ENCODE measurements at regions not wholly inside any gene's neighbourhood (a gene's known extent, or its start where the extent isn't known, plus 50 kb on each side); places are given as distances from the start of the nearest gene placed in this dataset.

DNA sequence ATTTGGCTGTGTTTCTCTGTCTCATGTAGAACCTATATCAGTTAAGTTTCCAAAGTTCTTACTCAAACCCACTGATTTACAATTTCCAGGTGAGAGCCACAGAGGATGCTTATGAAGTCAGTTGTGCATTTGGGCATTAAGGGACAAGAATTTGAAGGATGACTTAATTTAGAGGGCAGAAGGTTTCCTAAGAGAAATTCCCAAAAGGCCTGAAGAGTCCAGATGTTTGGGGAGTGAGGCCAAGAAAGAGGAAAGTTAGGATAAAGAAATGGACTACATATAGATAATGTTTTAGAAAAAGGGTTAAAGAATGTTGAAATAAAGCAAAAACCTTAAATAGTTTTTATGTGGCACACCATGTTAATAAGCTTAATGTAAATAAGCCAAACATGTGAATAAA lies 338.7 kb upstream of the GRM7 start:
- Histone ChIP-seq H3K9me1 (replicated peaks; ENCODE audit: control insufficient read depth, extremely low read depth, insufficient read depth, low read length) (no peaks in the 10 kb centered on the region), H3K4me2 (ENCODE audit: insufficient read depth, low read length) (no peak overlapping the region), H3K79me2 (ENCODE audit: control insufficient read depth, insufficient read depth, low read length) (no peaks in the 10 kb centered on the region), H2AFZ (ENCODE audit: low read depth, low read length) (no peak overlapping the region), H3K9me3 (replicated peaks; ENCODE audit: control insufficient read depth, insufficient read depth, low read length) (peaks cover 2% of the 10 kb centered on the region), H4K20me1 (replicated peaks; ENCODE audit: control insufficient read depth, extremely low read depth, insufficient read depth, low read length) (no peaks in the 10 kb centered on the region), H3K27me3 (ENCODE audit: control insufficient read depth in 2 of 2, insufficient read depth in 2 of 2, low read length in 2 of 2) (no peaks in the 10 kb centered on the region), H3K36me3 (ENCODE audit: control insufficient read depth in 2 of 2, extremely low read depth in 1 of 2, insufficient read depth in 2 of 2, low read length in 2 of 2) (no peaks in the 10 kb centered on the region), H3K4me1 (ENCODE audit: control insufficient read depth, extremely low read depth, insufficient read depth, low read length) (no peaks in the 10 kb centered on the region), H3K27ac (ENCODE audit: insufficient read depth, low read depth, low read length) (no peak overlapping the region), H3K9ac (replicated peaks; ENCODE audit: extremely low read depth, insufficient read depth, low read length) (no peak overlapping the region), H3K4me3 (replicated peaks in 1 of 3; ENCODE audit: insufficient read depth in 1 of 3, low read depth in 1 of 3, low read length in 3 of 3) (no peak overlapping the region)
- no TSS peak for BruUV-seq (replicated peaks)
- no peak for FAIRE-seq
- intact Hi-C loops (cut with micrococcal nuclease): no loop called here
- DNase-seq (ENCODE audit: low read depth, low spot score): no peak
- TF ChIP-seq FOS (IDR thresholded peaks at IDR 0.05; ENCODE audit: borderline replicate concordance, insufficient read depth, low read length) (no peak), EZH2 (IDR thresholded peaks at IDR 0.05; ENCODE audit: borderline replicate concordance, low read depth, low read length, severe bottlenecking) (no peak), GATA2 (IDR thresholded peaks at IDR 0.05; ENCODE audit: insufficient read depth, insufficient read length, low read depth, low read length) (no peak), POLR2AphosphoS5 (IDR thresholded peaks at IDR 0.05; ENCODE audit: insufficient read depth, low read depth, low read length) (no peak)
- TF ChIP-seq, protein P1, sequence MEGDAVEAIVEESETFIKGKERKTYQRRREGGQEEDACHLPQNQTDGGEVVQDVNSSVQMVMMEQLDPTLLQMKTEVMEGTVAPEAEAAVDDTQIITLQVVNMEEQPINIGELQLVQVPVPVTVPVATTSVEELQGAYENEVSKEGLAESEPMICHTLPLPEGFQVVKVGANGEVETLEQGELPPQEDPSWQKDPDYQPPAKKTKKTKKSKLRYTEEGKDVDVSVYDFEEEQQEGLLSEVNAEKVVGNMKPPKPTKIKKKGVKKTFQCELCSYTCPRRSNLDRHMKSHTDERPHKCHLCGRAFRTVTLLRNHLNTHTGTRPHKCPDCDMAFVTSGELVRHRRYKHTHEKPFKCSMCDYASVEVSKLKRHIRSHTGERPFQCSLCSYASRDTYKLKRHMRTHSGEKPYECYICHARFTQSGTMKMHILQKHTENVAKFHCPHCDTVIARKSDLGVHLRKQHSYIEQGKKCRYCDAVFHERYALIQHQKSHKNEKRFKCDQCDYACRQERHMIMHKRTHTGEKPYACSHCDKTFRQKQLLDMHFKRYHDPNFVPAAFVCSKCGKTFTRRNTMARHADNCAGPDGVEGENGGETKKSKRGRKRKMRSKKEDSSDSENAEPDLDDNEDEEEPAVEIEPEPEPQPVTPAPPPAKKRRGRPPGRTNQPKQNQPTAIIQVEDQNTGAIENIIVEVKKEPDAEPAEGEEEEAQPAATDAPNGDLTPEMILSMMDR (IDR thresholded peaks at IDR 0.05; ENCODE audit: extremely low read depth in 1 of 2, insufficient read depth in 1 of 2, low read depth in 1 of 2, low read length in 2 of 2): no peak
- TF ChIP-seq, protein P2, sequence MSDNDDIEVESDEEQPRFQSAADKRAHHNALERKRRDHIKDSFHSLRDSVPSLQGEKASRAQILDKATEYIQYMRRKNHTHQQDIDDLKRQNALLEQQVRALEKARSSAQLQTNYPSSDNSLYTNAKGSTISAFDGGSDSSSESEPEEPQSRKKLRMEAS (IDR thresholded peaks at IDR 0.05; ENCODE audit: insufficient read depth, insufficient read length): no peak
- CTCF ChIA-PET: no interaction called here
- dilution Hi-C loops (cut with MboI; ENCODE audit: extremely low pct_ligation_motif_present, low sequenced_read_pairs): no loop called here
- POLR2A ChIA-PET: no interaction called here

Data from endothelial cell of umbilical vein (primary cell).